HepG2 (cell line): ENCODE measurements at regions not wholly inside any gene's neighbourhood (a gene's known extent, or its start where the extent isn't known, plus 50 kb on each side); places are given as distances from the start of the nearest gene placed in this dataset.

Experiments used
- ATAC-seq: fragments of 200-7000 bp; cut with Tn5 transposase; 3 replicates; pipeline ENCODE4 v1.9.1; 2020; ENCODE audit warnings: mild to moderate bottlenecking, moderate library complexity
- BruUV-seq: library from RNA; stranded (reverse); fragments of 400-500 nt; replicated peaks from 2 replicates; lab custom pipeline; 2021; lab: Mats Ljungman, UMichigan
- CTCF ChIA-PET: fragments of 300-600 bp; formaldehyde crosslinking; extraction: SDS; loops from one replicate; lab custom pipeline; 2021; ENCODE audit warnings: low total read pairs, inconsistent platforms, low intra/inter-chr PET ratio; lab: Yijun Ruan, JAX
- POLR2A ChIA-PET: fragments of 350-600 bp; sonication (Branson Sonifier 250); formaldehyde crosslinking; loops from one replicate; lab custom pipeline; 2020; ENCODE audit warnings: antibody characterized with exemption, inconsistent platforms; lab: Yijun Ruan, JAX
- DNase-seq: peaks from one replicate; pipeline ENCODE4 v3.0.0-alpha.2; 2015; ENCODE audit warnings: low spot score
- FAIRE-seq: peaks from 3 replicates; lab custom pipeline; 2011; peaks lifted over from hg19 to GRCh38; lab: Jason Lieb, UNC
- H2AFZ ChIP-seq: one replicate; pipeline ENCODE4 v1.6.1; 2011; ENCODE audit warnings: low read length, inconsistent platforms
- H3K27ac ChIP-seq: fragments of 300-600 bp; 3 replicates; pipeline ENCODE4 v1.8.0; 2011; ENCODE audit warnings: mixed run types, mild to moderate bottlenecking, mixed read lengths, low read length, inconsistent platforms; ENCODE audit not compliant: insufficient read depth; ENCODE audit errors: extremely low read length
- H3K27me3 ChIP-seq, 2 experiments: fragments of 200-600 bp in 1 of 2; 2 replicates in 1 of 2; 3 replicates in 1 of 2; pipeline versions ENCODE4 v1.6.0 to v1.8.0; 2011; ENCODE audit warnings: low read length in 2 of 2, mild to moderate bottlenecking in 2 of 2, moderate library complexity in 2 of 2, inconsistent platforms in 1 of 2; ENCODE audit not compliant: insufficient read depth in 2 of 2, control insufficient read depth in 1 of 2
- H3K36me3 ChIP-seq, 2 experiments: fragments of 200-600 bp in 1 of 2; replicated peaks in 1 of 2; 2 replicates in 1 of 2; 3 replicates in 1 of 2; pipeline versions ENCODE4 v1.5.1 to v1.8.0; 2011; ENCODE audit warnings: low read length in 2 of 2, inconsistent platforms in 1 of 2; ENCODE audit not compliant: insufficient read depth in 2 of 2, control insufficient read depth in 1 of 2
- H3K4me1 ChIP-seq: 2 replicates; pipeline ENCODE4 v1.5.1; 2012; ENCODE audit warnings: low read length, inconsistent platforms; ENCODE audit not compliant: insufficient read depth
- H3K4me2 ChIP-seq: 2 replicates; pipeline ENCODE4 v1.6.0; 2011; ENCODE audit warnings: low read depth, low read length, inconsistent platforms
- H3K4me3 ChIP-seq, 3 experiments: fragments of 200-600 bp in 1 of 3; sonication (generic), shearing (Covaris generic) in 1 of 3; replicated peaks in 1 of 3; 2 replicates each; pipeline ENCODE4 v1.5.1; 2011 to 2016; ENCODE audit warnings: low read length in 3 of 3, inconsistent platforms in 2 of 3, low read depth in 2 of 3, mild to moderate bottlenecking in 2 of 3, control low read depth in 1 of 3, mixed read lengths in 1 of 3; ENCODE audit not compliant: insufficient read depth in 1 of 3
- H3K79me2 ChIP-seq: one replicate; pipeline ENCODE4 v1.6.1; 2011; ENCODE audit warnings: low read length, inconsistent platforms; ENCODE audit not compliant: insufficient read depth
- H3K9ac ChIP-seq: 2 replicates; pipeline ENCODE4 v1.6.0; 2011; ENCODE audit warnings: mild to moderate bottlenecking, low read depth, low read length, inconsistent platforms; ENCODE audit not compliant: insufficient read depth
- H3K9me3 ChIP-seq: 2 replicates; pipeline ENCODE4 v1.5.1; 2012; ENCODE audit warnings: mild to moderate bottlenecking, low read length
- H4K20me1 ChIP-seq: 2 replicates; pipeline ENCODE4 v1.6.0; 2011; ENCODE audit warnings: inconsistent platforms, mild to moderate bottlenecking, low read length, moderate library complexity; ENCODE audit not compliant: insufficient read depth
- DZIP1 ChIP-seq: sonication (generic); formaldehyde crosslinking; IDR thresholded peaks from 2 replicates; pipeline ENCODE4 v1.5.0; 2020; ENCODE audit warnings: mild to moderate bottlenecking, missing genetic modification reagents
- REXO4 ChIP-seq: sonication (generic); formaldehyde crosslinking; IDR thresholded peaks from 2 replicates; pipeline ENCODE4 v1.8.0; 2022; ENCODE audit warnings: missing genetic modification reagents, mild to moderate bottlenecking, borderline replicate concordance
- SMAD3 ChIP-seq: sonication (generic); formaldehyde crosslinking; IDR thresholded peaks from 2 replicates; pipeline ENCODE4 v1.4.0; 2020; ENCODE audit warnings: missing genetic modification reagents
- SP1 ChIP-seq, 2 experiments: fragments of 450-650 bp in 1 of 2; sonication (generic) in 1 of 2; formaldehyde crosslinking in 1 of 2; IDR thresholded peaks; 2 replicates each; pipeline versions ENCODE4 v1.4.0 to v1.6.1; 2016 to 2020; ENCODE audit warnings: missing genetic modification reagents in 1 of 2
- ZNF136 ChIP-seq: sonication (generic); formaldehyde crosslinking; IDR thresholded peaks from 2 replicates; pipeline ENCODE4 v1.8.1; 2022; ENCODE audit warnings: low read depth, mild to moderate bottlenecking, moderate library complexity, missing genetic modification reagents
- ZNF446 ChIP-seq: sonication (generic); formaldehyde crosslinking; IDR thresholded peaks from 2 replicates; pipeline ENCODE4 v1.5.0; 2020; ENCODE audit warnings: mild to moderate bottlenecking, missing genetic modification reagents
- ZNF724P ChIP-seq: sonication (generic); formaldehyde crosslinking; IDR thresholded peaks from 2 replicates; pipeline ENCODE4 v1.8.0; 2022; ENCODE audit warnings: missing genetic modification reagents, borderline replicate concordance
- ZNF772 ChIP-seq: sonication (generic); formaldehyde crosslinking; IDR thresholded peaks from 2 replicates; pipeline ENCODE4 v1.5.0; 2020; ENCODE audit warnings: mild to moderate bottlenecking, missing genetic modification reagents
- WGBS: methylation state at CpG from one replicate; pipeline ENCODE4 v1.1.6; 2017; ENCODE audit warnings: low lambda C conversion rate; 5-methylcytosine and 5-hydroxymethylcytosine counted together
- in situ Hi-C: cut with HindIII; loops from 2 replicates; pipeline ENCODE4 v1.10.0; 2017; ENCODE audit warnings: low pct_unique_long_range_greater_than_20kb; ENCODE audit not compliant: extremely low pct_ligation_motif_present
- intact Hi-C: fragments of 100-400 bp; cut with micrococcal nuclease; formaldehyde crosslinking; loops from one replicate; pipeline ENCODE4 v1.10.0; 2022; ENCODE audit not compliant: unreplicated experiment
- TF ChIP-seq, protein P1 (sequence below): sonication (generic); formaldehyde crosslinking; IDR thresholded peaks from 2 replicates; pipeline ENCODE4 v1.5.1; 2020; ENCODE audit warnings: mild to moderate bottlenecking, moderate library complexity, missing genetic modification reagents
- TF ChIP-seq, protein P2 (sequence below): conservative IDR thresholded peaks from 2 replicates; pipeline ENCODE4 v1.6.1; 2018; ENCODE audit warnings: missing genetic modification reagents
- TF ChIP-seq, protein P3 (sequence below): sonication (generic); formaldehyde crosslinking; IDR thresholded peaks from 2 replicates; pipeline ENCODE4 v1.5.0; 2020; ENCODE audit warnings: missing genetic modification reagents

DNA sequence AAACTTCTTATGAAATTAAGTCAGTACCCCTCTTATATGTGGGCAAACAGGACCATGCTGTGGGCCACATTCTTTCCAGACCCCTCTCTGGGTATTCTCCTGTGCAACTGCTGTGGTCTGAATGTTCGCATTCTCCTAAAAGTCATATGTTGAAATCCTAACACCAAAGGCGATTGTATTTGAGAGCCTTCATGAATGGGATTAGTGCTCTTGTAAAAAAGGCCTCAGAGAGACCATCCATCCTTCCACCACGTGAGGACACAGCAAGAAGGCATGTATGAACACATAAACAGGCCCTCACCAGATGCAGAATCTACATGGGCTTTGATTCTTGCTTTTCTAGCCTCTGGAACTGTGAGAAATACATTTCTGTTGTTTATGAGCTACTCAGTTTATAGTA, 68.0 kb upstream of the NAALADL2 start:
- Histone ChIP-seq H3K79me2 (no peaks in the 10 kb centered on the region), H3K4me1 (no peaks in the 10 kb centered on the region), H3K9me3 (no peaks in the 10 kb centered on the region; the same call in 1 of the 2 replicates), H2AFZ (no peak overlapping the region), H4K20me1 (no peaks in the 10 kb centered on the region), H3K36me3 (no peaks in the 10 kb centered on the region), H3K4me2 (no peak overlapping the region), H3K27me3 (no peaks in the 10 kb centered on the region), H3K4me3 (no peak overlapping the region), H3K27ac (no peak overlapping the region), H3K9ac (no peak overlapping the region)
- intact Hi-C loops, result no loop called here
- POLR2A ChIA-PET, result no interaction called here
- WGBS, result 0% methylated on average over 3 of the region's 3 CpGs
- FAIRE-seq (no peak), ATAC-seq (no peak), DNase-seq (no peak)
- in situ Hi-C loops, result no loop called here
- CTCF ChIA-PET, result no interaction called here
- BruUV-seq, result no TSS peak
- TF ChIP-seq ZNF772 (CRISPR knock-in tag) (no peak), ZNF446 (CRISPR knock-in tag) (no peak), ZNF136 (no peak), SP1 (IDR thresholded peaks at IDR 0.05) (no peak), SP1 (CRISPR knock-in tag; IDR thresholded peaks at IDR 0.05) (no peak), DZIP1 (no peak), SMAD3 (no peak), REXO4 (CRISPR knock-in tag) (no peak), ZNF724P (CRISPR knock-in tag) (no peak)
- TF ChIP-seq, protein P1, sequence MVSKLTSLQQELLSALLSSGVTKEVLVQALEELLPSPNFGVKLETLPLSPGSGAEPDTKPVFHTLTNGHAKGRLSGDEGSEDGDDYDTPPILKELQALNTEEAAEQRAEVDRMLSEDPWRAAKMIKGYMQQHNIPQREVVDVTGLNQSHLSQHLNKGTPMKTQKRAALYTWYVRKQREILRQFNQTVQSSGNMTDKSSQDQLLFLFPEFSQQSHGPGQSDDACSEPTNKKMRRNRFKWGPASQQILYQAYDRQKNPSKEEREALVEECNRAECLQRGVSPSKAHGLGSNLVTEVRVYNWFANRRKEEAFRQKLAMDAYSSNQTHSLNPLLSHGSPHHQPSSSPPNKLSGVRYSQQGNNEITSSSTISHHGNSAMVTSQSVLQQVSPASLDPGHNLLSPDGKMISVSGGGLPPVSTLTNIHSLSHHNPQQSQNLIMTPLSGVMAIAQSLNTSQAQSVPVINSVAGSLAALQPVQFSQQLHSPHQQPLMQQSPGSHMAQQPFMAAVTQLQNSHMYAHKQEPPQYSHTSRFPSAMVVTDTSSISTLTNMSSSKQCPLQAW (CRISPR knock-in tag), result no peak
- TF ChIP-seq, protein P2, sequence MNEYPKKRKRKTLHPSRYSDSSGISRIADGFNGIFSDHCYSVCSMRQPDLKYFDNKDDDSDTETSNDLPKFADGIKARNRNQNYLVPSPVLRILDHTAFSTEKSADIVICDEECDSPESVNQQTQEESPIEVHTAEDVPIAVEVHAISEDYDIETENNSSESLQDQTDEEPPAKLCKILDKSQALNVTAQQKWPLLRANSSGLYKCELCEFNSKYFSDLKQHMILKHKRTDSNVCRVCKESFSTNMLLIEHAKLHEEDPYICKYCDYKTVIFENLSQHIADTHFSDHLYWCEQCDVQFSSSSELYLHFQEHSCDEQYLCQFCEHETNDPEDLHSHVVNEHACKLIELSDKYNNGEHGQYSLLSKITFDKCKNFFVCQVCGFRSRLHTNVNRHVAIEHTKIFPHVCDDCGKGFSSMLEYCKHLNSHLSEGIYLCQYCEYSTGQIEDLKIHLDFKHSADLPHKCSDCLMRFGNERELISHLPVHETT, result no peak
- TF ChIP-seq, protein P3, sequence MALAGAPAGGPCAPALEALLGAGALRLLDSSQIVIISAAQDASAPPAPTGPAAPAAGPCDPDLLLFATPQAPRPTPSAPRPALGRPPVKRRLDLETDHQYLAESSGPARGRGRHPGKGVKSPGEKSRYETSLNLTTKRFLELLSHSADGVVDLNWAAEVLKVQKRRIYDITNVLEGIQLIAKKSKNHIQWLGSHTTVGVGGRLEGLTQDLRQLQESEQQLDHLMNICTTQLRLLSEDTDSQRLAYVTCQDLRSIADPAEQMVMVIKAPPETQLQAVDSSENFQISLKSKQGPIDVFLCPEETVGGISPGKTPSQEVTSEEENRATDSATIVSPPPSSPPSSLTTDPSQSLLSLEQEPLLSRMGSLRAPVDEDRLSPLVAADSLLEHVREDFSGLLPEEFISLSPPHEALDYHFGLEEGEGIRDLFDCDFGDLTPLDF, result no peak
